Smooth muscle cell (in vitro differentiated cells): ENCODE measurements at regions not wholly inside any gene's neighbourhood (a gene's known extent, or its start where the extent isn't known, plus 50 kb on each side); places are given as distances from the start of the nearest gene placed in this dataset.
"Not testable (repeated sequence)": the region's sequence is repeated elsewhere in the genome, so short reads cannot be mapped to it uniquely, and the experiment has no call there.

ENCODE experiments used
- DNase-seq: peaks from one replicate; lab custom pipeline; 2025; ENCODE audit not compliant: unreplicated experiment; lab: John Stamatoyannopoulos, UW
- H2AFZ ChIP-seq: fragments of 200-600 bp; sonication (generic); 2 replicates; pipeline ENCODE4 v1.6.0; 2016; ENCODE audit warnings: antibody characterized with exemption, low read depth, mild to moderate bottlenecking
- H3F3A ChIP-seq: fragments of 200-600 bp; sonication (generic); 2 replicates; pipeline ENCODE4 v1.6.0; 2017; ENCODE audit warnings: antibody characterized with exemption, low read depth
- H3K27ac ChIP-seq: fragments of 200-600 bp; sonication (generic); 2 replicates; pipeline ENCODE4 v1.5.1; 2016; ENCODE audit warnings: low read depth, mild to moderate bottlenecking
- H3K27me3 ChIP-seq: fragments of 200-600 bp; sonication (generic); 2 replicates; pipeline ENCODE4 v1.6.1; 2016; ENCODE audit warnings: low read depth, mild to moderate bottlenecking
- H3K36me3 ChIP-seq: fragments of 200-600 bp; sonication (generic); 2 replicates; pipeline ENCODE4 v1.5.1; 2016; ENCODE audit warnings: low read depth
- H3K4me1 ChIP-seq: fragments of 200-600 bp; sonication (generic); 2 replicates; pipeline ENCODE4 v1.5.1; 2016; ENCODE audit warnings: low read depth
- H3K4me2 ChIP-seq: fragments of 200-600 bp; sonication (generic); 2 replicates; pipeline ENCODE4 v1.6.0; 2016; ENCODE audit warnings: mild to moderate bottlenecking
- H3K4me3 ChIP-seq: fragments of 200-600 bp; sonication (generic); 2 replicates; pipeline ENCODE4 v1.5.1; 2016; ENCODE audit warnings: mild to moderate bottlenecking
- H3K79me2 ChIP-seq: fragments of 200-600 bp; sonication (generic); 2 replicates; pipeline ENCODE4 v1.6.0; 2016; ENCODE audit warnings: low read depth, mild to moderate bottlenecking
- H3K9ac ChIP-seq: fragments of 200-600 bp; sonication (generic); 2 replicates; pipeline ENCODE4 v1.6.0; 2016; ENCODE audit warnings: low read depth
- H3K9me3 ChIP-seq: fragments of 200-600 bp; sonication (generic); replicated peaks from 2 replicates; pipeline ENCODE4 v1.5.1; 2016; ENCODE audit warnings: low read depth
- H4K20me1 ChIP-seq: fragments of 200-600 bp; sonication (generic); 2 replicates; pipeline ENCODE4 v1.6.0; 2016; ENCODE audit warnings: low read depth
- CTCF ChIP-seq: fragments of 200-600 bp; sonication (generic); IDR thresholded peaks from 2 replicates; pipeline ENCODE4 v1.5.1; 2017; ENCODE audit warnings: borderline replicate concordance, mild to moderate bottlenecking, antibody characterized with exemption; ENCODE audit not compliant: insufficient read depth, poor library complexity, severe bottlenecking
- WGBS: methylation state at CpG from one replicate; pipeline ENCODE4 v1.1.7; 2016; ENCODE audit warnings: low lambda C conversion rate; 5-methylcytosine and 5-hydroxymethylcytosine counted together

- no peaks in the 10 kb centered on the region for H3K4me1 ChIP-seq
- no peaks in the 10 kb centered on the region for H3F3A ChIP-seq
- no peak for DNase-seq
- no peaks in the 10 kb centered on the region for H3K79me2 ChIP-seq
- H4K20me1 ChIP-seq = no peaks in the 10 kb centered on the region
- TF ChIP-seq CTCF = no peak
- no peak overlapping the region for H3K4me3 ChIP-seq
- no peak overlapping the region for H2AFZ ChIP-seq
- H3K36me3 ChIP-seq = no peaks in the 10 kb centered on the region
- H3K9ac ChIP-seq = no peak overlapping the region
- H3K27ac ChIP-seq = no peak overlapping the region
- no peaks in the 10 kb centered on the region for H3K9me3 ChIP-seq
- no peaks in the 10 kb centered on the region for H3K27me3 ChIP-seq
- H3K4me2 ChIP-seq = no peak overlapping the region
- WGBS = 77% methylated on average over 3 of the region's 3 CpGs
Observed at GRCh38 chr14:59134307-59134706, 54.2 kb upstream of the DAAM1 start.

DNA sequence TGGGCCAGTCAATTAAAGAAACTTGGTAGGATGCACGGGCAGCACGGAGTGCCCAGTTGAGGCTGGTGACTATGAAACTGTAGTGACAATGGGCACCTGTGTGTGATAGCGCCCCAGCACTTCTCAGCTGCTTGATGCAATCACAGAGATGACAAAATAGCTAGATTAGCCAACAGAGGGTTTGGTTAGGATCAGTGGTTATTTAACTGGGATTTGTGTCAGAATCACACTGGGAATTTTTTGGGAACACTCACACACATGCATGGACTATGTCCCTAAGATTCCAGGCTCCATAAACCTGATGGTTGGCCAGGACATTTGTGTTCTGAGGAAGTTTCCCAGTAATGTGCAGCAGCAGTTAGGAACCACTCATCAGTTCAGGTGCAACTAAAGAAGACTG, 51.2 kb upstream of the DAAM1 start:
- DNase-seq = no peak
- Histone ChIP-seq H3K4me2 (no peak overlapping the region), H3K79me2 (no peaks in the 10 kb centered on the region), H2AFZ (no peak overlapping the region), H3K27ac (no peak overlapping the region), H3K4me3 (no peak overlapping the region), H3K4me1 (no peaks in the 10 kb centered on the region), H4K20me1 (no peaks in the 10 kb centered on the region), H3K9ac (no peak overlapping the region), H3K27me3 (no peaks in the 10 kb centered on the region), H3F3A (no peaks in the 10 kb centered on the region), H3K9me3 (no peaks in the 10 kb centered on the region), H3K36me3 (no peaks in the 10 kb centered on the region)
- 98% methylated on average over 3 of the region's 3 CpGs for WGBS
- no peak for TF ChIP-seq CTCF

DNA sequence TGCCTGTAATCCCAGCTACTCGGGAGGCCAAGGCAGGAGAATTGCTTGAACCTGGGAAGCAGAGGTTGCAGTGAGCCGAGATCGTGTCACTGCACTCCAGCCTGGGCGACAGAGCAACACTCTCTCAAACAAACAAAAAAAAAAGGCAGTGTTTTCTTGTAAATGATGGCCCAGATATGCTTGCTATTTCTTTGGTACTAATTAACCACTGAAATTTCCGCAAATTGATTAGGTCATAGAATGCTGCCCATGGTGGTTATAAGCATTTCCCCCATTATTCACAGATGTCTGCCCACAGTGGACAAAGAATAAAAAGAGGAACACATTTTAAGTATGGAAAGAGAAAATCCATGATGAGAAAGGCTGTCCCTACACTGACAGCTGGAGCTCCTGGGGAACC, 49.9 kb upstream of the DAAM1 start:
- H3K4me3 ChIP-seq, H3K9ac ChIP-seq, H3F3A ChIP-seq, H3K79me2 ChIP-seq, H3K9me3 ChIP-seq, H3K4me1 ChIP-seq, H3K4me2 ChIP-seq, H4K20me1 ChIP-seq, H3K36me3 ChIP-seq, H3K27ac ChIP-seq, H2AFZ ChIP-seq, DNase-seq, H3K27me3 ChIP-seq: not testable (repeated sequence)
- 75% methylated on average over 5 of the region's 5 CpGs for WGBS
